WERI-Rb-1 (cell line): ENCODE measurements at regions not wholly inside any gene's neighbourhood (a gene's known extent, or its start where the extent isn't known, plus 50 kb on each side); places are given as distances from the start of the nearest gene placed in this dataset.
A peak's percentile ranks its signal among the peaks of the same experiment; 100 is the strongest.

ENCODE experiments used
- DNase-seq: peaks from one replicate; pipeline ENCODE4 v3.0.0-alpha.2; 2020
- H3K27ac ChIP-seq: fragments of 250-450 bp; sonication (Bioruptor Pico); 2 replicates; pipeline ENCODE4 v1.5.1; 2020; ENCODE audit warnings: mild to moderate bottlenecking, moderate library complexity
- H3K27me3 ChIP-seq: fragments of 250-450 bp; sonication (Bioruptor Pico); 2 replicates; pipeline ENCODE4 v1.5.1; 2021; ENCODE audit warnings: mild to moderate bottlenecking, low read depth, moderate library complexity; ENCODE audit not compliant: insufficient read depth, severe bottlenecking
- H3K36me3 ChIP-seq: fragments of 250-450 bp; sonication (Bioruptor Pico); 2 replicates; pipeline ENCODE4 v1.5.1; 2020; ENCODE audit warnings: mild to moderate bottlenecking, moderate library complexity
- H3K4me3 ChIP-seq: 2 replicates; pipeline ENCODE4 v1.5.1; 2011; ENCODE audit warnings: low read depth, mild to moderate bottlenecking, control low read depth, low read length
- H3K9me3 ChIP-seq: fragments of 250-450 bp; sonication (Bioruptor Pico); 2 replicates; pipeline ENCODE4 v1.5.1; 2021; ENCODE audit warnings: mild to moderate bottlenecking, moderate library complexity; ENCODE audit not compliant: severe bottlenecking
- CTCF ChIP-seq: IDR thresholded peaks from 2 replicates; pipeline ENCODE4 v1.5.1; 2011; ENCODE audit warnings: low read depth, mild to moderate bottlenecking, control low read depth, inconsistent platforms, low read length

GRCh38 chr6:79780881-79781280, 149.8 kb downstream of the SH3BGRL2 start:
- Histone ChIP-seq H3K27ac (peak overlapping the region; percentile 65), H3K9me3 (peaks cover 2% of the 10 kb centered on the region), H3K36me3 (no peaks in the 10 kb centered on the region), H3K4me3 (no peak overlapping the region), H3K27me3 (no peaks in the 10 kb centered on the region)
- DNase-seq: peak; percentile 65
- TF ChIP-seq CTCF: no peak

GRCh38 chr6:79778816-79779215, 147.7 kb downstream of the SH3BGRL2 start:
- no peaks in the 10 kb centered on the region for H3K27me3 ChIP-seq
- no peak for TF ChIP-seq CTCF
- peaks cover 2% of the 10 kb centered on the region for H3K9me3 ChIP-seq
- no peak overlapping the region for H3K4me3 ChIP-seq
- H3K27ac ChIP-seq: no peak overlapping the region
- no peaks in the 10 kb centered on the region for H3K36me3 ChIP-seq
- no peak for DNase-seq

GRCh38 chr6:79777713-79778579, 146.8 kb downstream of the SH3BGRL2 start:
- peak overlapping the region; percentile 28 for H3K4me3 ChIP-seq
- H3K27ac ChIP-seq: no peak overlapping the region
- H3K9me3 ChIP-seq: peaks cover 2% of the 10 kb centered on the region

GRCh38 chr6:79776076-79776475, 144.9 kb downstream of the SH3BGRL2 start:
- TF ChIP-seq CTCF: no peak
- Histone ChIP-seq H3K27ac (no peak overlapping the region), H3K4me3 (no peak overlapping the region), H3K9me3 (no peaks in the 10 kb centered on the region), H3K36me3 (no peaks in the 10 kb centered on the region), H3K27me3 (no peaks in the 10 kb centered on the region)
- DNase-seq: no peak

More at GRCh38 chr6:79777713-79778579, 146.8 kb downstream of the SH3BGRL2 start:
- DNase-seq: peak; percentile 81
- peak; percentile 86 for TF ChIP-seq CTCF
- Histone ChIP-seq H3K36me3 (no peaks in the 10 kb centered on the region), H3K27me3 (no peaks in the 10 kb centered on the region)

GRCh38 chr6:79775222-79775621, 144.1 kb downstream of the SH3BGRL2 start:
- TF ChIP-seq CTCF: no peak
- no peak overlapping the region for H3K4me3 ChIP-seq
- H3K27me3 ChIP-seq: no peaks in the 10 kb centered on the region
- H3K36me3 ChIP-seq: no peaks in the 10 kb centered on the region
- DNase-seq: no peak
- no peak overlapping the region for H3K27ac ChIP-seq
- no peaks in the 10 kb centered on the region for H3K9me3 ChIP-seq
